Left lung (tissue), 4 donors: ENCODE measurements at regions not wholly inside any gene's neighbourhood (a gene's known extent, or its start where the extent isn't known, plus 50 kb on each side); places are given as distances from the start of the nearest gene placed in this dataset.
A peak's percentile ranks its signal among the peaks of the same experiment; 100 is the strongest.

ENCODE experiments used
- ATAC-seq: fragments of 200-7000 bp; cut with Tn5 transposase; one replicate; pipeline ENCODE4 v1.9.1; 2020; ENCODE audit warnings: moderate library complexity
- DNase-seq, 4 donors: peaks; one replicate each; pipeline ENCODE4 v3.0.0-alpha.2; 2013 to 2020
- H3K27ac ChIP-seq, 2 donors: fragments of 200-600 bp; sonication (generic) in 1 of 2; one replicate each; pipeline versions ENCODE4 v1.5.0 to v1.8.0; 2020 to 2021
- H3K27me3 ChIP-seq, 2 donors: fragments of 200-600 bp; sonication (generic) in 1 of 2; one replicate each; pipeline versions ENCODE4 v1.5.0 to v1.8.0; 2020 to 2021
- H3K36me3 ChIP-seq, 2 donors: fragments of 200-600 bp; sonication (generic) in 1 of 2; one replicate each; pipeline versions ENCODE4 v1.5.0 to v1.8.0; 2020 to 2021
- H3K4me1 ChIP-seq, 2 donors: fragments of 200-600 bp; one replicate each; pipeline ENCODE4 v1.8.0; 2021
- H3K4me3 ChIP-seq, 2 donors: fragments of 200-600 bp; sonication (generic) in 1 of 2; one replicate each; pipeline versions ENCODE4 v1.5.0 to v1.8.0; 2020 to 2021; ENCODE audit warnings: mild to moderate bottlenecking in 1 of 2
- H3K9me3 ChIP-seq, 2 donors: fragments of 200-600 bp; sonication (generic) in 1 of 2; one replicate each; pipeline versions ENCODE4 v1.5.0 to v1.8.0; 2020 to 2021
- CTCF ChIP-seq, 2 donors: fragments of 200-600 bp; sonication (generic) in 1 of 2; IDR thresholded peaks; one replicate each; pipeline versions ENCODE4 v1.5.0 to v1.8.0; 2021; ENCODE audit warnings: antibody characterized with exemption in 2 of 2
- intact Hi-C, 2 donors: fragments of 100-400 bp; cut with DNase I; formaldehyde crosslinking; loops; one replicate each; pipeline versions ENCODE4 v1.11.2 to v1.14.2; 2022
- donor health status: DM: no; HTN: yes; CAD: no.
- donor health status: DM: no; HTN: no; CAD: no.

GRCh38 chr5:111597491-111597890 is 85.2 kb upstream of the STARD4 start:
- TF ChIP-seq CTCF (IDR thresholded peaks at IDR 0.05), result no peak
- Histone ChIP-seq H3K36me3 (no peaks in the 10 kb centered on the region), H3K27me3 (no peaks in the 10 kb centered on the region), H3K4me3 (no peak overlapping the region), H3K9me3 (peaks cover 0 to 8% of the 10 kb centered on the region in 2 donors), H3K4me1 (no peaks in the 10 kb centered on the region), H3K27ac (no peak overlapping the region)
- DNase-seq, result no peak
- ATAC-seq, result no peak
- intact Hi-C loops, result no loop called here

- TF ChIP-seq CTCF (IDR thresholded peaks at IDR 0.05), result no peak
- peaks cover 0 to 8% of the 10 kb centered on the region in 2 donors for H3K9me3 ChIP-seq
- H3K4me1 ChIP-seq, result no peaks in the 10 kb centered on the region
- DNase-seq (peak in 1 of 4 donors; percentile 42), ATAC-seq (no peak)
- intact Hi-C loops, result no loop called here
- H3K4me3 ChIP-seq, result no peak overlapping the region
- no peak overlapping the region for H3K27ac ChIP-seq
- no peaks in the 10 kb centered on the region for H3K36me3 ChIP-seq
- H3K27me3 ChIP-seq, result no peaks in the 10 kb centered on the region
Measured at GRCh38 chr5:111596705-111597104, 84.4 kb upstream of the STARD4 start.

- Histone ChIP-seq H3K27me3 (no peaks in the 10 kb centered on the region), H3K4me3 (no peak overlapping the region), H3K9me3 (peaks cover 0 to 8% of the 10 kb centered on the region in 2 donors), H3K36me3 (no peaks in the 10 kb centered on the region), H3K4me1 (no peaks in the 10 kb centered on the region), H3K27ac (no peak overlapping the region)
- DNase-seq (no peak), ATAC-seq (no peak)
- no peak for TF ChIP-seq CTCF (IDR thresholded peaks at IDR 0.05)
- intact Hi-C loops, result no loop called here
Measured at GRCh38 chr5:111595425-111595824, 83.1 kb upstream of the STARD4 start.

- Histone ChIP-seq H3K4me3 (no peak overlapping the region), H3K9me3 (no peaks in the 10 kb centered on the region), H3K4me1 (no peaks in the 10 kb centered on the region), H3K27ac (no peak overlapping the region), H3K27me3 (no peaks in the 10 kb centered on the region), H3K36me3 (no peaks in the 10 kb centered on the region)
- DNase-seq, result peak in 1 of 4 donors; percentile 33
- intact Hi-C loops, result no loop called here
- no peak for TF ChIP-seq CTCF (IDR thresholded peaks at IDR 0.05)
- ATAC-seq, result no peak
Measured at GRCh38 chr5:111589316-111589715, 77.0 kb upstream of the STARD4 start.

- H3K9me3 ChIP-seq, result no peaks in the 10 kb centered on the region
- H3K27ac ChIP-seq, result no peak overlapping the region
- H3K36me3 ChIP-seq, result no peaks in the 10 kb centered on the region
- TF ChIP-seq CTCF (IDR thresholded peaks at IDR 0.05), result no peak
- ATAC-seq (no peak), DNase-seq (no peak)
- no peaks in the 10 kb centered on the region for H3K4me1 ChIP-seq
- no peak overlapping the region for H3K4me3 ChIP-seq
- intact Hi-C loops, result no loop called here
- no peaks in the 10 kb centered on the region for H3K27me3 ChIP-seq
Measured at GRCh38 chr5:111587728-111588127, 75.4 kb upstream of the STARD4 start.
